NCI-H146 treated with DMSO at 0.1 percent for 48 hours (cell line): ENCODE measurements at regions not wholly inside any gene's neighbourhood (a gene's known extent, or its start where the extent isn't known, plus 50 kb on each side); places are given as distances from the start of the nearest gene placed in this dataset.

ENCODE experiments used
- DNase-seq: peaks from one replicate; lab custom pipeline; 2025; ENCODE audit not compliant: unreplicated experiment; lab: John Stamatoyannopoulos, UW

DNA sequence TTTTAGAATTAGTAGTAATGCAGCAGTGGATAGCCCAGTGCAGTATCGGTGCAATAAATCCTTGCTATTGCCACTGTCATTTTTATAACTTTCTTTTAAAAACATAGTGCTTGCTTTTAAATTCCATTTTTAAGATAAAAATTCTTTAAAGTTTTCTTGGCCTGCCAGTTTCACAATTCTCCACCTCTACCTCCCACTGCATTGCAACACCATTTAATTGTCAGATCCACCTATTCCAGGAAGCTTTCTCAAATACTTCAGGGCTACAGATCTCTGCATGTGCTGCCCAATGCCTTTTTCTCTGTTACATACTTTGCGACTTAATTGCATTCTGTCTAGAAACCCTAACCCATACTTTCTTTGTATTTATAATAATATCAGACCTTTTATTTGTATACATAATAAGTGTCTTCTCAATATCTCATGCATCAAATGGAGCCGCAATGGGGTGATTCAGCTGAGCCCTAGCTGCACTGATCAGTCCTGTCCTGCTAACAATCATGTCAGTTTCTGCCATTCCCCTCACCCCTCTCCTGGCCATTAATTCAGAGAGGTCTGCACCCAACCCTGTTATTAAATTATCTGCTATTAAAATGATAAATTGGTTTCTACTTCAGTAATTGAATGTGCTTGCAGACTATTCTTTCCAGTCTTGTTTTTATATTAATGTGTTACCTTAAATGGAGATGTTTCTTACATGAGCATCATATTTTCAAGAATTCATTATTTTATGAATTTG, 193.1 kb downstream of the SLIT2 start:
- DNase-seq, result no peak

DNA sequence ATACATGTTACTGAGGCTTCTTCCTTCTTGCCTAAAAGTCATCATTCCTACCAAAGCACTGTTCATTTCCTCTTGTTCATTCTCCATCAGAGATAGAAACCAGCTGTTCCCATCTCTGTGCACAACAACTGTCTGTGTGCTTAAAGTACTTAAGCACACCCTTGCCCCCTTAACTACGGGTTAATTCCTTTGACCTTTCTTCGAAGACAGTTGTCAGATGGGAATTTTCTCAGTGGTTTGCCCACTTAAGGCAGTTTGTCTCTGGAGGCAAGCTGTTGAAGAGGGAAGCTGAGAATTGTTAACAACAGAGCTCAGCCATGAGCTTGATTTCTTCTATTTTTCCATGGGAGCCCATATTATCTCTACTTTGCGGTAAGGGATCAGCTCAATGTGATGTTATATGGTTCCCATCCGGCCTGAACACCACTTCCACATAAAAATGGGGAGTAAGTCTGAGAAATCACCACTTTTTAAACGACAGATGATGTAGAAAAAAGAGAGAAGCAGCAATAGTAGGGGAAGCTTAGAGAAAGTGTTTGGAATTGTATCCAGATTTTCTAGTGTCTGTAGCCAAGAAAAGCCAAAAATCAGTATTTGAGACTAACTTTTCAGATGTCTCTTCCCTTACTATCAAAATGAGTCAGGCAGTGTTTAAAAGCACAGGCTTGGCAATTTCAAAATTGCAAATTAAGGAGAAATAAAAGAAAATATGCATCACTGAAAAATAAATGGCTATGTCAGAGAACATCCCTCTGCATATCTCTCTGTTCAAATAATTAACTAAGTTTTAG, 194.4 kb downstream of the SLIT2 start:
- no peak for DNase-seq

DNA sequence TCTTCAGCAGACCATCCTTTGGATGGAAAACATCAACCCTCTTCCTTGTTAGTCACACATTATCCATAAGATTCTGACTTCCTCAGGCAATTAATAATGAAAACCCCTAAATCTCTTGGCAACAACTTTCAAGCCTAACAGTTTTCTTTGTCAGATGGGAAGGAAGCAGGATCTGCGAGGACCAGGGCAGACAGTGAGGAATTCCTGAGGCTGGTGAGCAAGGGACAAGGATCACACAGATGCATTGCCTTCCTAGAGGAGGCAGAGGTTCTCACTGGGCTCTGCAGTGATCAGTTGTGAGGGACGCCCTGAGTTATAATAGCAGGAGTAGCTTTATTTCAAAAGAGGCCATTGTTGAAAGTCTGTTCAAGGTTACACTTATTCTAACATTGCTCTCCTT, 195.4 kb downstream of the SLIT2 start:
- no peak for DNase-seq

DNA sequence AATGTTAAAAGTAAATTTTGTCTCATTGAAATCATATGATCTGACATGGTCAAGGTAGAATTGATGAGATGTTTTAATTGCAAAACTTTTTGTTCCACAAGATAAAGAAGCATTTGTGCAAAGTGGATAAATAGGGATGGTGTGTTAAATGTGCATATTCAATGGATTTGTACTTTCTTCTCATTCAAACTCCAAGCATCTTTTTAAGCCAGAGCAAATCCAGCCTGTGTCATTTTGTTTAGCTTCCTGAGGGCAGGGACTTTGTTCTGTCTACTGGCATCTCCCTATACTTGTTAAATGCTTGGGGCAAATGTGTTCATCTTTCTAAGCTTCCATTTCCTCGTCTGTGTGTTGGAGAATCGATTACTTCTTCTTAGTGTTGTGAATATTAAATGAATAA, 200.3 kb downstream of the SLIT2 start:
- DNase-seq, result no peak

DNA sequence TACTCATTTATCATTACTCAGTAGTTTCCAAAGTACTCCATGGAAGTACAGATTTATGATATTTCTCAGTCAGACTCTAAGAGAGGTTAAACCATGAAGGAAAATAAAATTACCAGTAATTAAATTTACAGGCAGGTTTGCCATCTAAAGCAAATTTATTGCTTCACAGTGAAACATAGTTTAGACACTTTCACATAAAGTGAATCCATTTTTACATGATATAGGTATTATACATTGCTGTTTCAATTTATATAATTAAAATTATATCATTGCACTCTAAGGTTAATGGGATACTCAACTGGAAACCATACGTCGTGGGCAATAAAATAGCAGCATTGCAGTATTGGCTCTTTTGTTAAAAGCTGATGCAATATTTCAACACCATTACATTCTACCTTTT, 202.8 kb downstream of the SLIT2 start:
- DNase-seq, result no peak

DNA sequence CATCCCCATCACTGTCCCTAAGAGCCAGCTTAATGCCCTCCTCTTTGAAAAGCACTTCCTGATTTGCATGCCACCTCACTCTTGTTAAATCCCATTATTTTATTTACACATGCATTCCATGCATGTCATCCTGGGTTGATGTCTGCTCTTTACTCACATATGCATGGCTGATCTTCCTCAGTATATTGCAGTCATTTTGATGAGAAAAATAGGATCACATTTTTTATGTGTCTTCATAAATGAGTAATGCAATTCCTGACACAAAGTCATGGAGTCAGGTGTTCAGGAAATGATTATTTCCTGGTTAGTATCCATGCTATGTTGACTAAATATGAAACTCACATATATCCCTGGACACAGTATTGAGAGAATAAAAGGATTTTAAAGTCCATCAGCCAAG, 204.7 kb downstream of the SLIT2 start:
- DNase-seq, result no peak

DNA sequence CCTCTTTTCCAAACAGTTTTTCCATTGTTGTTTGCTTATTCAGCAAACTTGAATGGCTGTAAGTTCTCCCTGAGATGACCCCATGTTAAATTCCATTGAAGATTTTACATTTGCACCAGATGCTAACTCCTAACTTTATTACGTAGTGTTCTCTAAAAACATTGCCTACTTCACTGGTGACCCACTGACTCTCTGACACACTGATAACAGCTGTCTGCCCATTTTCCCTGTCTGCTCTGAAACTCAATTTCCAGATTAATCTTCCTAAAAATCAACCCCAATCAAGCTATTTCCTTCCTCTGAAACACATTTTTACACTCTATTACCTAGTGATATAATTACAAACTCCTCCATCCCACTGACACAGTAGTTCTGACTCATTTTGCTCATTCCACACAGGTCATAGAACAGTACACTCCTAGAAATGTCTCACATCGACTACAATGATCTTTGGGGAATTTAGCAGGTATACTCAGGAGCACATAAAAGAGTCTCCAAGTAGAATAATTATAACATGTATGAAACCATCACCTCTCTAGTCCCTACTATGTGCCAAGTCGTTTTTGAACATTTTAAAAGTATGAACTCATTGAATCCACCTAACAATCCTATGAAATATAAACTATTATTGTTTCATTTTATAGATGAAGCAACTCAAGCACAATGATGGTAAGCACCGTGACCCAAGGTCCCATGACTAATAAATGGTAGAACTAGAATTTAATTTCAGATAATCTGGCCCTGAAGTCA, 210.9 kb downstream of the SLIT2 start:
- no peak for DNase-seq

DNA sequence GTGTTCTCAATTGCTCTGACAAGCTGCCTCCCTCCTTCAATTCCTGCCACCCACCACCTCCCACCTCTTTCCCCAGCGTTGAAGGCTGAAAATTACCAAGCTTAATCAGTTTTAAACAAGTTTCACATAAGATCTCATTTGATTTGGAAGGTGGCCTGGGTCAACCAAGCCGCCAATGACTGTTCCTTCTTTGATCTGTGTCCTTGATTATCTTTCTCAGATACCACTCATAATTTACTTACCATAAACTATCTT, 211.4 kb downstream of the SLIT2 start:
- no peak for DNase-seq

DNA sequence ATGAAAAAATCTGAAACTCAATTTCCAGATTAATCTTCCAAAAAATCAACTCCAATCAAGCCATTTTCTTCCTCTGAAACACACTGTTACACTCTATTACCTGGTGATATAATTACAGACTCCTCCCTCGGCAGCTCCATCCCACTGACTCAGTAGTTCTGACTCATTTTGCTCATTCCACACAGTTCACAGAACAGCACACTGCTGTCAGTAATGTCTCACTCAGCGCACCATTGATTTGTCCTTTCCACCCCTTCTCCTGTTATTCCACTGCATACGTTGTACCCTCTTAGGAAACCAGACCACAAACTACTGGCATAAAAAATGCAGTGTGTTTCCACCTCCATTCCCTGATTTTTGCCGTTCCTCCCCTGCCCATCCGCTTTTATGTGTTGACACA, 212.7 kb downstream of the SLIT2 start:
- no peak for DNase-seq

DNA sequence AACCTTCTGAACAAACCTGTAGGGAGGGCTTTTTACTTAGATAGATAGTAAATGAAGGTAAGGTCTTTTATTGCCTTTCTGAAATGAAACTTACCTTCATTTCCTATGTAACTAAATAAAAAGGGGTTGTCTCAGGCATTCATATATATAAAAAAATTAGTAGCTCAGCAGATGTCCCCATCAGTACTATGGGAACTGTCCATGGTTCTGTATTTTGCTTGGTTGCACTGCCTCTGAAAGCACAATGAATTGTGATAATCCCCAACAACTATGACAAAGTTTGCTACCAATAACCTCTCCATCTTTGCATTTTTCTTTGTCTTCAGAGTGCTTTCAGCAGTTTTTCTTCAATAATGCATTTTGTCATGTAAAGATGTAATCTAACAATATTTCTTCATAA, 222.4 kb downstream of the SLIT2 start:
- no peak for DNase-seq

DNA sequence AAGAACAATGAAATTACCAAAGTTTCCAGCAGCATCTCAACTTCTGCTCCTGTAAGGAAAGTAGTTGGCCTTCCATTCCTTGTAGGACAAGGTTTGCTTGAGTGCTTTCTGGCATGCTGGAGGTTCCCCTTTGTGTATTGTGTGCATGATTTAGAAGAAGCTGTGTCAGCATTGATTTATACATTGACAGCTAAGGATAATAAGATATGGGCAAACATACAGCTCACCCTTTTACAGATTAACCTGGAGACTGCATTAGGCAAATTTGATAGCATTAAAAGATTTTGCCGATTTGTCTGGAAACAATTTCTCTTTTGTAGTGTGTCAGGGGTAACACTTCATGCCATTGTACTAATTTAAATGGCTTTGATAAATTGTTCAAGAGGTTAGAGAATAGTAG, 221.8 kb upstream of the PACRGL start:
- no peak for DNase-seq

DNA sequence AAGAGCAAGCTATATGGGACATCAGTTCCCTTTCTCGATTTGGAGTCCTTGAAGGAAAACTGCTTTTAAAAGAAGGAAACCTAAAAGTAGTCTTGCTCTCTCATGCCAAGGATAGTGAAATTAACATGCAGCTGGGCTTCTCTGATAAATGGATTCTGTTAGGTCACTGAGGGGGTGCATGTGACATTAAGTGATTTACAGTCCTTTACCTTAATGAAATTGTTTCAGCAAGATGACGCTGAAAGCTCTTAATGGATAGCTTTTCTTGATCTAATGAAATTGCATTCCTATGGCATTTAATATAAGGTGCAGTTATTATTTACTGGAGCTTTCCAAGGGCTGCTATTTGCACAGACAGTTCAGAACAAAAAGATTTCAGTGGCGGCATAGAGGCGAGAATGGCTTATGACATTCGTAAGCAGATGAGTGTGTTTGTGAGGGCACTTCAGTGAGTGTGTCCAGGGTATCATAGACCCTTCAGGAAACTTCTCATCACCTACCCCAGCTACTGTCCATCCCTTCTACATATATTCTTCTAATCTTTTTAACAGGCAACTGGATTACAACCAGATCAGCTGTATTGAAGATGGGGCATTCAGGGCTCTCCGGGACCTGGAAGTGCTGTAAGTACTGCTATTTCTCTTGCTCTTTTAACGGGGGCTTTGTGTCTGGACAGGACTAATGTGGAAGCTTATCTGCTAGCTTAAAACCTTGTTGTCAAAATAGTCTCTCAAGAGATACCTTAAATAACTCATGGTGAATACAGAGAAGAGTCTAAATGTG, 219.9 kb upstream of the PACRGL start:
- DNase-seq, result no peak

DNA sequence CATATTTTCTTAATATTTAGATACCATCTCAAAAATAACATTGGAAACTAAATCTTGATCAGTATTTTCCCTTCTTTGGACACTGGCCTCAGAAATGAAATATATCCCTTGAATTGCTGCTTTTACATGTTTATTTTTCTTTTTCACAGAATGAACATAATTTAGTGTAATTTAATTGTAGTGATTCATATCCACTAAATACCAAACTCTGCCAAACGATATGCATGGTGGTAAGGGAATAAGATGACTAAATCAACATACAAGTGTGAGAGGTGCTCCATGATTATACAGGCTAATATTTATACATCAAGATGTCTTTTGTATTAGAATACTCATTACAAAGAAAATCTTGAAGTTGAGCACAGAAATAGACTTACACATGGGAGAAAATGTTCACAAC, 216.8 kb upstream of the PACRGL start:
- DNase-seq, result no peak

DNA sequence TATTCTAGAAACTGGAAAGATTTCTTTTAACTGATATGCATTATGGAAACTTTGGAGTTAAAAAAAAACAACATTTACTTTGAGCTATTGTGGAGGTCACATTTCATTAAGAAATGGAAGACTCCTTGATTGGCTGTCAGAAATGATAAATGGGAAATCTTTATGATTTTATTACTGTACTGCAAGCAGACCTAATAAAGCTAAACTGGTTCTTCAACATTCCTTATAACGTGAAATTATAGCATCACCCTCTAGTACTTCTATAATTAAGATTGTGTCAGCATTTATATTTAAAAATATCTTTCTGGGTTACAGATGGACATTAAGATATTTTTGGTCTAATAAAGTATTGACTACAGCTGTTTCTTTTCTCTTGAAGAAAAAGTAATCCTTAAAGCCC, 213.8 kb upstream of the PACRGL start:
- no peak for DNase-seq

DNA sequence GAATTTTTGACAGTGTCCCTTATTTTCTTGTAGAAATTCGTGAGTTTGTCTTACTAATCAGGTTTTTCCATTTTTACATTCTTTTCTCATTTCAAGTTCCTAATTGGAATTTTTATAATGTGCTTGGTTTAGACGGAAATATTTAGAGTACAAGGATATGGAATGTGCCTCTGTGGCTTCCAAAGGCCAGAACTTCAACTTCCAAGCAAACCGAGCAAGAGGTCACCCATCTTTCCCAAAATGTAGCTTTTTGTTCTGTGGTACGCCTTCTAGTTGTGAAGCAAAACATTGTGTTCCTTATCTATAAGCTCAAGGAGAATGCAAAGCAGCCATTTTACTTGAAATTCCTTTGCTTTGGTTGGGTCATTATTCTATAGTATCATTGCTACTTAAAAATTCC, 212.8 kb upstream of the PACRGL start:
- DNase-seq, result no peak

DNA sequence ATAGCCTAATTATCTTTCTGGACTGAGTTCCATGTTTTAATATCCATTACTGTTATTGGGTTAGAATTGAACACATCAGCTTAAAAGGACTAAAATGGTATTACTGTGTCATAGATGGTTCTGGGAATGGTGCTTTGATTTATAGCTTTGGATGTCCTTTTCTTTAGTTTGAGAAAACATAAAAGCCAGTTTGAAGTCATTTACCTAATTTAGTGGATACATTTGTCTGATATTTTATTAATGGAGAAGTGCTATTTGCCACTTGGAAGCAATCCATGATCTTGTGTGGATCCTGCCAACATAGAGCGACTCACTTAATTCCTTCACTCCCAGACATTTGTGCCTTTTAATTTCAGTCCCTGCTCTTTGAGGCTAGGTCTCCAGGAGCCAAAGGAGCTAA, 212.4 kb upstream of the PACRGL start:
- no peak for DNase-seq

DNA sequence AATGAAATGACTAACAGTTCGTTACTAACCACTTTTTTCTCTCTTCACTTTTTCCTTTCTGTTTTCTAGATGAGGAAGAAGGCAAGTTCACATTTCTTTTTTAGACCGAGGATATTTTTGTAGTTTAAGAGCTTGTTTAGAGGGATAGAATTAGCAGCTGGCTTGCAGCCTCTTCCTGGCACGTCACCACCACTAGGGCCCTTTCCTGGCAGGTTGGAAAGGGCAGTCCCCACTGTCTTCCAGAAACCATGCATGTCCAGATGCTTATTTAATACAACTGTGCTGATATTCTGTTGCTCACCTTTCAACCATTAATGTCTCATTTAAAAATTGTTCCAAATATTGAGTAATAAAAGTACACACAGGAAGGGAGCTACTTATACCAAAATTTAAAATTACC, 209.5 kb upstream of the PACRGL start:
- DNase-seq, result no peak

DNA sequence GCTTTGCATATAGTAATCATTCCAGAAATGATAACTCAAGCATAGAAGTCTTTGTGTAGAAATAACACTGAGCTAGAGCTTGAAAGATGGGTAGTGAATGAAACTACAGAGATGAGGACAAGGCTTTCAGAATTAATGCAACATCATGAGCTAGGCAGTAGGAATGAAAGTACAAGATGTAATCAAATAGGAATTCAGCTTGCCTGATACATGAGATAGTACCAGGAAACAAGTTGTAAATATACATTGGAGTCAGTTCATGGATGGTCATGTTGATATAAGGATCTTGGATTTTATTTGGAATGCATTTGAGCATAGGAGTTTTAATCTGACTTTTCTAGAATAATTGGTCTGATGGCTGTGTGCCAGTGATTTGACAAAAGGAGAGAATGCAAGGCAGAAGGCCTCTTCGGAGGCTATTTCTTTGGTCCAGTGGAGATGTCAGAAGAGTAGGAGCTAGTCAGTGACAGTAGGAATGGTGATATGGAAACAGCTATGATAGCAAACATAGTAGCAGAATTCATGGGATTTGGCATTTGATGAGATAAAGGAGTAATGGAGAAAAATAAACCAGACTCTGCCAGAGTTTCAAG, 206.4 kb upstream of the PACRGL start:
- DNase-seq, result no peak

DNA sequence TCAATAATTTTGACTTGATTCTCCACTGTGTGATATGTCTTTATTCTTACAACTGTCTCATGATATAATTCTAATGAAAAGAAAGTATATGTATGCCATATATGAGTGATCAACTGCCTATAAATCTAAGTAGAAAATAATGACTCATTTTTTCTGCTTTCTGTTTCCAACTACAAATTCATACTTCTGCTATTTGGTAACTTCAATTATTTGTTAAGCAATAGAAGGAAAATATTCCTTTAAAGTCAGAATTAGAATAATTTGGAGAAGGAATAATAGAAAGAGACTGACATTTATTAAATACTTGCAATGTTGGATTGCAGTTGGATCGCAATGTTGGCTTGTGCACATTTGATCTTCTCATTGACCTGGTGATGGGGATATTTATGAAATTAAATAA, 204.2 kb upstream of the PACRGL start:
- no peak for DNase-seq

DNA sequence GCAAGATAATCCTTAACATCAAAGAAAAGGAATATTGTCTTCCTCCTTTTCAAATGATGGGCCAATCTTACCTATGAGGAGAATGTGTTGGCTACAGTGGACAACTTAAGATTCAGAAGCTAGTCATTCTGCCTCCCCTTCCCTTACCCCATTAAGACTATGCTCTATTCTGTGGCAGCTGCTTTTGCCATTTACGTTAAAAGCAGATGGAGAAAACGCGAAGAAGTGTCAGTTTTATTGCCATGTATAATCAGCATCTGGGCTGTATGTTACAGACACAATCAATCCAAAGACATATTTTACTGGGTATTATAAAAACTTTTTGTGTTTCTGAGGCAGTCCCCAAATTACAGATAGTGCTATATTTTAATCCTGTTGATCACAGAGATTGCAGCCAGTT, 196.1 kb upstream of the PACRGL start:
- DNase-seq, result no peak

DNA sequence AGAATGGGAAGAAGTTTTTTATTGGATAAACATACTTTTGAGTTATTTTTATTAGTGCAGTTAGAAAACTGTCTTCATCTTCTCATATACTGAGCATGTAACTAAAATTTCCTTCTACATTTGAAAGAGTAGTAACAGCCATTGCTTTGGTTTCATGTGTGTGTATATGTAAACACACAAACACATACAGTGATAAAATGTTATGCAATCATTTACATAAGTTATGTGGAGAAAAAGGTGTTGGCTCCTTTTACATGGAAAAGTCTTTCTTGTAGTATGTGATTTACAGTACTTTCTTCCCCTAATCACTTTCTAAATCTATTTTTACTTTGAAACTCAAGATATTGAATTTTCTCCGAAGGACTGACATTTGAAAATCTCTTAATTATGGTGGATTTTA, 194.3 kb upstream of the PACRGL start:
- no peak for DNase-seq
